Activated CD4-positive, alpha-beta T cell treated with anti-CD3 and anti-CD28 coated beads for 4 hours (primary cell): ENCODE measurements at regions not wholly inside any gene's neighbourhood (a gene's known extent, or its start where the extent isn't known, plus 50 kb on each side); places are given as distances from the start of the nearest gene placed in this dataset.
"Not testable (repeated sequence)": the region's sequence is repeated elsewhere in the genome, so short reads cannot be mapped to it uniquely, and the experiment has no call there.

Experiments used
- DNase-seq, 2 donors: peaks; one replicate each; pipeline ENCODE4 v3.0.0-alpha.2; 2020

DNA sequence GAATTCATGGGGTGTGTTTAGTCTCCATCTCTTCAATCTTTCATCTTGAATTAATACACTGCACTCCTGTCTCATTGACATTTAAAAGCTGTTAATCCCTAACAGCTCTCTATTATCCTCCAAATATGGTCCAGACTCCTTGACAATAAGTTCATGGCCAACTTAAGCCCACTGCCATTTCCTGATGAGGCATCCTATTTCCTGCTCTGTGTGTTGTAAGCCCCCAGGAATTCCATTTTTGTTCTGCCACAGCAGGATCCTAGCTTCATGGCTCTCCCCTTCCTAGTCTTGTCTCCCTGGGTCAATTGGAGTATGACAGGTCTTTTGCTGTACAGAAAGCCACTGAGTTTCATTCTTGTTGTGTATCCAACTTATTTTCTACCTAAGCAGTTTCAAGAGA lies 218.8 kb downstream of the OTUD1 start:
- DNase-seq = no peak

DNA sequence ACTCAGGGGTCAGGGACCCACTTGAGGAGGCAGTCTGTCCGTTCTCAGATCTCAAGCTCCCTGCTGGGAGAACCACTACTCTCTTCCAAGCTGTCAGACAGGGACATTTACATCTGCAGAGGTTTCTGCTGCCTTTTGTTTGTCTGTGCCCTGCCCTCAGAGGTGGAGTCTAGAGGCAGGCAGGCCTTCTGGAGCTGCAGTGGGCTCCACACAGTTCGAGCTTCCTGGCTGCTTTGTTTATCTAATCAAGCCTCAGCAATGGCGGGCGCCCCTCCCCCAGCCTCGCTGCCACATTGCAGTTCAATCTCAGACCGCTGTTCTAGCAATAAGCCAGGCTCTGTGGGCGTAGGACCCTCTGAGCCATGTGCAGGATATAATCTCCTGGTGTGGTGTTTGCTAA lies 233.0 kb downstream of the OTUD1 start:
- DNase-seq = not testable (repeated sequence)

DNA sequence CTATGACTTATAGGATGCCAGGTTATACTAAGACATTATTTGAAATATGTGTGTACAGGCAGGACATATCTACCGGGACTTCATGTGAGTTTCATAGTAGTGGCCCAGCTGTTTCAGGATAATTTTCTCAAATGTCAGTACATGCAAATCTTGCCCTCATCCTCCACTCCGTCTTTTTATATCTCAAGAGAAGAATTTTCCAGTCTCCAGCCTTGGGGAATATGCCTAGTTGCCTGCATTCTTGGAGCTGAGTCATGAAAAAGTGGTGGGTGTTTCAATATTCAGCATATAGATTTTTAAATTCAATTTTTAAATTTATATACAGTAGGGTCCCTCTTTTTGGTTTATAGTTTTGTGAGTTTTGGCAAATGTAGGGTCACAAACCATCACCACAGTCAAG lies 236.7 kb downstream of the OTUD1 start:
- DNase-seq = no peak

DNA sequence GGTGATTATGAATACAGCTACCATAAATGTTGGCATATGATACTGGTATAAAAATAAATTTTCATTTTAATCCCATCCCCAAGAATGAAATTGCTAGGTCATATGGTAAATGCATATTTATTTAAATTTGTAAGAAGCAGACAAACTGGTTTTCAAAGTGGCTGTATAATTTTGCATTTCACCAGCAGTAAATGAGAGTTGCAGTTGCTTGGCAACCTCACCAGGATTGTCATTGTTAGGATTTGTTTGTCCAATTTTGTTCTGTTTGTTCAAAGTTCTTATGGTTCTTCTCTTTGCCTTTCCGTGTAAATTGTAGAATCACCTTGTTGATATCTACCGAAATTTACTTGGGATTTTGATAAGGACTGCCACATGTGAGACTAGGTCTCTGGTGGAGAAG lies 237.4 kb downstream of the OTUD1 start:
- DNase-seq = no peak

- DNase-seq = no peak
Measured at GRCh38 chr10:23686722-23687121, 247.8 kb downstream of the OTUD1 start.

GRCh38 chr10:23692736-23693135 lies 253.9 kb downstream of the OTUD1 start:
- no peak for DNase-seq

GRCh38 chr10:23693501-23693901 lies 254.6 kb downstream of the OTUD1 start:
- no peak for DNase-seq

DNA sequence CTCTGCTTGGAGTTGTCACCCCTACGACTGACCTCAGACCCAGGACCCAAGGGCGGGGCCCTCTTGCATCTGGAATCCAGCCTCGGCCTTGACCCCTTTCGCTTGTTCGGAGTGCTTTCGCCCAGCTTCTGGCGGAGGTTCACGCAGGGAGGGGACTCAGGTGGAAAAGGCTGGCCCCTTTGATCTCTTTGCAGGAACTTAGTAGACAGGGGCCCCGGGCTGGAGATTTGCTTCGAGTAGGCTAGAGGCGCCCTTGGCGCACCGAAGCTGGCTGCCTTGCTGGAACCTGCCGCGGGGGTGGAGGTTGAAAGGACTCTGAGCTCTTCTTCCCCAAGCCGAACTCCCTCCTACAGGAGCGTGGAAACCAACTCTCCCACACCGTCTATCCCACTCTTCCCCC lies 255.1 kb downstream of the OTUD1 start:
- DNase-seq = no peak

DNA sequence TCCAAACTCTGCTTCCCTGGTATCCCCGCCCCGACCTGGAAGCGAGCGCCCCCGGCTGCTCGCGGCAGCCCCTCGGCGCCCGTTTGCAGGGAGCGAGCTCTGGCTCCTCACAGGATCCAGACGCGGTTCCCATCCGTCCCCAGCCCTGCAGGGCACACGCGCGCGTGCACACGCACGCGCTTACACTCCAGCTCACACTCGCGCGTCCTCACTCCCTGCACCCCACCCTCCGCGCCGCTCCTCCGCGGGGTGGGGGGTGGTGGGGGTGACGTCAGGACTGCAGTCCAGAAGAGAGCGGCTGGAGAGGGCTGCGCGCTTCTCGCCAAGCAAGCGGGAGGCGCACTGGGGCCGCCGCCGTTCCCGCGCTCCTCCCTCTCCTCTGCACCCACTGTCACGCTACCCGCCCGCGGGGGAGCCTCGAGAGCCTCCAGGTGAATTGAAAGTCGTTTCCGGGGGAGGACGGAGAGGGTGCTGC lies 255.6 kb downstream of the OTUD1 start:
- no peak for DNase-seq

DNA sequence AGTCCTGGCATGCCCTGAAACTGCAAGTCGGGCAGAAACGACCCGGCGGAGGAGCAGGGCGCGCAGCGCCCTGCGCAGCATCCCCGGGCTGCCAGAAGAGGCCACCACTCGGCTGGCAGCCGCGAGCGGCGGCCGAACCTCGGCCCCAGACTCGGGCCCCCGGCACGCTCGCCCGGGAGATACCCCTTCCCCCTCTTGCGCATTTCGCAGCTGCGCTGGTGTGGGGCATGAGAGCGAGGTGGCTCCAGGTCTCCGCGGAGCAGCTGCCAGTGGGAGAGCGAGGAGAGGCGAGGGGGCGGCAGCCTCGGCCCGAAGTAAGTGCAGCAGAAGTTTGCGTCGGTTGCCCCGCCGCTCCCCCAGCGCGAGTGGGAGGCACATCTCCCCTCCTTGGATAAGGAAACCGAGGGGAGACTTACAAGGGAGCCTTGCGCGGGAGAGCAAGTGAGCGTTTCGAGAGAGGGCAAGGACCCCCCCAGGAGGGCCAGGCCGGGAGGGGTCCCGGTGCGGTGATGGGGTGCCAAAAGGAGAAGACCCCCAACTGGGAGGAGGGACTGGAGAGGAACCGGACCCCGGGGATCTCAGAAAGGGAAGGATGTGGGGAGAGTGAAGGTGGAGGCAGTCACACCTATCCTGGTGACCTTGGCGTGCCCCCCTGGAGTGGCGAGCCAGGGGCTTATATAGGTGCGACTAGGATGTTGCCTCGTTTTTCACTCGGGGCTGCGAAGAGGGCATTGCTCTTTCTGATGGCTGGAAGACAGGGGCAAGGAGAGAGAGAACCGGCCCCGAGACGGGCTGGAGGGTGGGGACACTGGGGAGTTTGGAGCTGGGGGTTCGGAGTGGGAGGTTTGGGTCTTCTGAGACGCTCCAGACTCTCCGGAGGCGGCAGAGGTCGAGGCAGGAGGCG lies 256.3 kb downstream of the OTUD1 start:
- no peak for DNase-seq

GRCh38 chr10:23695825-23696420 lies 257.0 kb downstream of the OTUD1 start:
- no peak for DNase-seq

DNA sequence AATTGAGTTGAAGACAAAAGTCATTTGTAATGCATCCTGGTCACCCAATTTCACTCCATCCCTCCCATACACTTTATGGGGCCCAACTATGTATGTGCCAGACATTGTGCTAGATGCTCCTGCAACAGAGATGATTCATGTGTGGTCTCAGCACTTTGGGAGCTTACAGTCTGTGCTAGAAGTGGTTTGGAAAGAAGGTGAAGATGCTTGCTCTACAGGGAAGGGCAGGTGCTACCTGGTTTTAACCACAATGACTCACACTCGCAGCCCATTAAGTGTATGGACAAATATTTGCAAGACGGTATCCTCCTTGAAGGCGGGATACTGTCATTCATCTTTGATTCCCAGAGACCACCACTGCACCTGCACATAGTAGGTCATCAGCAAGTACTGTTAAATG lies 257.6 kb downstream of the OTUD1 start:
- DNase-seq = no peak

DNA sequence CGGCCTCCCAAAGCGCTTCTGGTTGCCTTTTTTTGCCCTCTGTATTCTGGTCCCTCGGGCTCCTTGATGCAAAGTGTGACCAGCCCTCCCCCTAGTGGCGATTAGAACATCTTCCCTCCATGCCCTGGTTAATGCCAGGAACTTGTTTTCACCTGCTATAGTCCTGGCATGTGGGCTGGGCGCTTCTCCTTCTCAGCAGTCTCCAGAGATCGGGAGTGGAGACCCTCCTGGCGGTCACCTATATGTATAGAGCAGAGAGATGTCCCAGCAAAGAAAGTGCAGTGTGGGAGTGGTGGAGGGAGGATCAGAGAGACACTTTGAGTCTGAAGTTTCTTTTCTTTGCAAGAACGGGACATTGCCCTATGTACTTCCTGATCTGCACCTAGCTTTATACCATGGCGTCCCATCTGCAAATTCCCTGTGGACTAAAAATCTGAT lies 264.1 kb downstream of the OTUD1 start:
- DNase-seq = peak; percentile 30 to 52

GRCh38 chr10:23715363-23715762 lies 276.5 kb downstream of the OTUD1 start:
- no peak for DNase-seq

DNA sequence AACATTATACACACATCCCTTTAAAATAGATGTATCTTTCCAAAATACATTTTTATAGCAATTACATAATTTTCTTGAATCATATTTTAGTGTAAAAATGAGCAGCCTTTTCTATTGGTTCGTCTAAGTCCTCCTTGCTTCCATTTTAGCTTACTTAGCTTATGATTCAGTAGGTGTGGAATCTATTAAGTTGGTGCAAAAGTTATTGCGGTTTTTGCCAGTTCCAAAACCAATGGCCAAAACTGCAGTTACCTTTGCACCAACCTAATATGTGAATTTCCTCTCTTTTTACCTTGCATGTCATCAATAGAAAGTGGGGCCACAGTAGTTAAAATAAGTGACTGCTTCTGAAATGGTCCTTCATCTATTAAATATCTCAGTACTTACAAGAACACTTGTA lies 279.0 kb downstream of the OTUD1 start:
- no peak for DNase-seq

DNA sequence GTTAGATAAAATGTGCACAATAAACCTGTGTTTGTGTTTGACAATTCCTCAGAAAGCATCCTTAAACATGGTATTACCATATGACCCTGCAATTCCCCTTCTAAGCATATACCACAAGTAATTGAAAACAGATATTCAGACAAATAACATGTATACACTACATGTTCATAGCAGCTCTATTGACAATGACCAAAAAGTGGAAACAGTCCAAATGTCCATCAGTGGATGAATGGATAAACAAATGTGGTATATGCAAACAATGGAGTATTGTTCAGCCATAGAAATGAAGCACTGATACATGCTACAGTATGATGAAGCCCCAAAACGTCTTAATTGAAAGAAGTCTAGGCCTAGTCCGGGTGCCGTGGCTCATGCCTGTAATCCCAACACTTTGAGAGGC lies 280.1 kb downstream of the OTUD1 start:
- DNase-seq = no peak

GRCh38 chr10:23723796-23724195 lies 284.9 kb downstream of the OTUD1 start:
- no peak for DNase-seq

- DNase-seq = no peak
Measured at GRCh38 chr10:23725548-23725947, 286.7 kb downstream of the OTUD1 start.

- DNase-seq = no peak
Measured at GRCh38 chr10:23742368-23742767, 303.5 kb downstream of the OTUD1 start.

DNA sequence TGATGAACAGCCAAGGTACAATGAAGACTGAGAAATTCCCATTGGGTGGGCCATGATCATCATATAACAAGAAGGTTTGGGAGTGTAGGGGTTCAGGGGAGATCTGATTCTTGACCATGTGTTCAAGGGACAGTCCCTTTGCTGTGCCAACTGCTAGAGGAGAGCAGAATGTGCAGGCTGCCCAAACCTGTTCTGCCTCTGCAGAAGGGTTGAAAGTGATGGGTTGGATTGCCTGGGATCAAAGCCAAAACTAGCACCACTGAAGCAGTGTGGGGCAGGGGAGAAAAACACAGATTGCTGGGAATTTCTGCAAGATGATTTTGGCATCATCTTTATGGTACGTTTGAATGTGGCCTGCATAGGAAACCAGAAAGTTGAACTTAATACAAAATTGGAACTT lies 303.9 kb downstream of the OTUD1 start:
- DNase-seq = no peak

GRCh38 chr10:23754179-23754578 lies 315.3 kb downstream of the OTUD1 start:
- DNase-seq = no peak

GRCh38 chr10:23754941-23755340 lies 316.1 kb downstream of the OTUD1 start:
- no peak for DNase-seq

- DNase-seq = no peak
Measured at GRCh38 chr10:23755556-23755955, 316.7 kb downstream of the OTUD1 start.

- no peak for DNase-seq
Measured at GRCh38 chr10:23768281-23768680, 329.4 kb downstream of the OTUD1 start.
